NAMALWA (cell line): ENCODE measurements at regions not wholly inside any gene's neighbourhood (a gene's known extent, or its start where the extent isn't known, plus 50 kb on each side); places are given as distances from the start of the nearest gene placed in this dataset.
"Not testable (repeated sequence)": the region's sequence is repeated elsewhere in the genome, so short reads cannot be mapped to it uniquely, and the experiment has no call there.

ENCODE experiments used
- DNase-seq: peaks from one replicate; pipeline ENCODE4 v3.0.0-alpha.2; 2015; ENCODE audit warnings: low spot score

- no peak for DNase-seq
These were observed 136.9 kb upstream of the CDK6 start for GRCh38 chr7:92973293-92973731.

GRCh38 chr7:92972441-92972840 lies 136.1 kb upstream of the CDK6 start:
- no peak for DNase-seq

GRCh38 chr7:92969061-92969460 lies 132.7 kb upstream of the CDK6 start:
- DNase-seq = no peak

GRCh38 chr7:92968502-92968901 lies 132.1 kb upstream of the CDK6 start:
- DNase-seq = no peak

- DNase-seq = no peak
These were observed 130.9 kb upstream of the CDK6 start for GRCh38 chr7:92967238-92967637.

GRCh38 chr7:92964141-92964540 lies 127.8 kb upstream of the CDK6 start:
- no peak for DNase-seq

GRCh38 chr7:92963566-92963965 lies 127.2 kb upstream of the CDK6 start:
- no peak for DNase-seq

GRCh38 chr7:92961961-92962360 lies 125.6 kb upstream of the CDK6 start:
- DNase-seq = no peak

GRCh38 chr7:92956575-92956974 lies 120.2 kb upstream of the CDK6 start:
- DNase-seq = no peak

- no peak for DNase-seq
These were observed 118.7 kb upstream of the CDK6 start for GRCh38 chr7:92955081-92955480.

GRCh38 chr7:92953657-92954056 lies 117.3 kb upstream of the CDK6 start:
- no peak for DNase-seq

- DNase-seq = no peak
These were observed 113.4 kb upstream of the CDK6 start for GRCh38 chr7:92949748-92950147.

GRCh38 chr7:92945840-92946239 lies 109.5 kb upstream of the CDK6 start:
- DNase-seq = no peak

GRCh38 chr7:92944633-92945032 lies 108.3 kb upstream of the CDK6 start:
- no peak for DNase-seq

GRCh38 chr7:92942706-92943105 lies 106.3 kb upstream of the CDK6 start:
- not testable (repeated sequence) for DNase-seq

- DNase-seq = no peak
These were observed 103.4 kb upstream of the CDK6 start for GRCh38 chr7:92939666-92940360.

- no peak for DNase-seq
These were observed 97.7 kb upstream of the CDK6 start for GRCh38 chr7:92934096-92934495.

GRCh38 chr7:92932450-92932849 lies 96.1 kb upstream of the CDK6 start:
- peak; percentile 31 for DNase-seq

- no peak for DNase-seq
These were observed 94.0 kb upstream of the CDK6 start for GRCh38 chr7:92930404-92930803.

GRCh38 chr7:92926697-92927044 lies 90.3 kb upstream of the CDK6 start:
- no peak for DNase-seq

- DNase-seq = no peak
These were observed 89.7 kb upstream of the CDK6 start for GRCh38 chr7:92925876-92926696.

- DNase-seq = no peak
These were observed 88.4 kb upstream of the CDK6 start for GRCh38 chr7:92924800-92925199.

- DNase-seq = no peak
These were observed 80.9 kb upstream of the CDK6 start for GRCh38 chr7:92917230-92917629.

- DNase-seq = no peak
These were observed 80.4 kb upstream of the CDK6 start for GRCh38 chr7:92916770-92917224.
